Bone marrow (tissue), 2 donors: ENCODE measurements at regions not wholly inside any gene's neighbourhood (a gene's known extent, or its start where the extent isn't known, plus 50 kb on each side); places are given as distances from the start of the nearest gene placed in this dataset.
"Not testable (repeated sequence)": the region's sequence is repeated elsewhere in the genome, so short reads cannot be mapped to it uniquely, and the experiment has no call there.

Source experiments
- DNase-seq, 2 donors: peaks; one replicate each; lab custom pipeline; 2025; lab: John Stamatoyannopoulos, UW

- DNase-seq, result not testable (repeated sequence)
Measured at GRCh38 chr9:39567396-39567795, 211.9 kb downstream of the SPATA31A1 start.

- not testable (repeated sequence) for DNase-seq
Measured at GRCh38 chr9:39568900-39569299, 213.4 kb downstream of the SPATA31A1 start.

GRCh38 chr9:39573024-39574022 is 217.9 kb downstream of the SPATA31A1 start:
- DNase-seq, result not testable (repeated sequence)

- DNase-seq, result not testable (repeated sequence)
Measured at GRCh38 chr9:39579000-39579399, 223.5 kb downstream of the SPATA31A1 start.

GRCh38 chr9:39581296-39581695 is 225.8 kb downstream of the SPATA31A1 start:
- not testable (repeated sequence) for DNase-seq

GRCh38 chr9:39582677-39583412 is 227.4 kb downstream of the SPATA31A1 start:
- DNase-seq, result not testable (repeated sequence)

GRCh38 chr9:39583413-39583747 is 227.9 kb downstream of the SPATA31A1 start:
- DNase-seq, result not testable (repeated sequence)

- DNase-seq, result not testable (repeated sequence)
Measured at GRCh38 chr9:39585233-39585632, 229.8 kb downstream of the SPATA31A1 start.

- no peak for DNase-seq
Measured at GRCh38 chr9:39587844-39588499, 232.5 kb downstream of the SPATA31A1 start.

- DNase-seq, result no peak
Measured at GRCh38 chr9:39588500-39589137, 233.2 kb downstream of the SPATA31A1 start.

- not testable (repeated sequence) for DNase-seq
Measured at GRCh38 chr9:39604089-39604488, 248.6 kb downstream of the SPATA31A1 start.

- not testable (repeated sequence) for DNase-seq
Measured at GRCh38 chr9:39611449-39612231, 256.2 kb downstream of the SPATA31A1 start.

- not testable (repeated sequence) for DNase-seq
Measured at GRCh38 chr9:39616480-39616879, 261.0 kb downstream of the SPATA31A1 start.

- not testable (repeated sequence) for DNase-seq
Measured at GRCh38 chr9:39624048-39624447, 268.6 kb downstream of the SPATA31A1 start.

- DNase-seq, result not testable (repeated sequence)
Measured at GRCh38 chr9:39632071-39632470, 276.6 kb downstream of the SPATA31A1 start.

GRCh38 chr9:39649029-39649428 is 293.6 kb downstream of the SPATA31A1 start:
- DNase-seq, result not testable (repeated sequence)

- DNase-seq, result not testable (repeated sequence)
Measured at GRCh38 chr9:39656960-39657603, 301.6 kb downstream of the SPATA31A1 start.

- not testable (repeated sequence) for DNase-seq
Measured at GRCh38 chr9:39663020-39663419, 307.6 kb downstream of the SPATA31A1 start.

- DNase-seq, result not testable (repeated sequence)
Measured at GRCh38 chr9:39663713-39664112, 308.2 kb downstream of the SPATA31A1 start.

GRCh38 chr9:39665020-39665419 is 309.6 kb downstream of the SPATA31A1 start:
- not testable (repeated sequence) for DNase-seq
